Kidney epithelial cell (primary cell): ENCODE measurements at regions not wholly inside any gene's neighbourhood (a gene's known extent, or its start where the extent isn't known, plus 50 kb on each side); places are given as distances from the start of the nearest gene placed in this dataset.

Experiments
- DNase-seq: peaks from one replicate; pipeline ENCODE4 v3.0.0-alpha.2; 2010; ENCODE audit warnings: low read depth
- H3K27me3 ChIP-seq: 2 replicates; pipeline ENCODE4 v1.6.0; 2011; ENCODE audit warnings: low read length; ENCODE audit not compliant: control insufficient read depth, insufficient read depth
- H3K36me3 ChIP-seq: 2 replicates; pipeline ENCODE4 v1.5.1; 2011; ENCODE audit warnings: low read length; ENCODE audit not compliant: control insufficient read depth, insufficient read depth
- H3K4me3 ChIP-seq: 2 replicates; pipeline ENCODE4 v1.5.1; 2011; ENCODE audit warnings: low read depth, mild to moderate bottlenecking, control low read depth, low read length
- CTCF ChIP-seq: IDR thresholded peaks from 2 replicates; pipeline ENCODE4 v1.5.1; 2011; ENCODE audit warnings: mild to moderate bottlenecking, moderate library complexity, low read length, control low read depth, inconsistent platforms; ENCODE audit not compliant: insufficient read depth, poor library complexity, severe bottlenecking

GRCh38 chr4:14375816-14376215 lies 626.5 kb upstream of the CPEB2 start:
- no peak for TF ChIP-seq CTCF
- Histone ChIP-seq H3K36me3 (no peaks in the 10 kb centered on the region), H3K4me3 (no peak overlapping the region), H3K27me3 (no peaks in the 10 kb centered on the region)
- no peak for DNase-seq

GRCh38 chr4:14379183-14379582 lies 623.1 kb upstream of the CPEB2 start:
- no peak for TF ChIP-seq CTCF
- Histone ChIP-seq H3K27me3 (no peaks in the 10 kb centered on the region), H3K36me3 (no peaks in the 10 kb centered on the region), H3K4me3 (no peak overlapping the region)
- DNase-seq = no peak

GRCh38 chr4:14383652-14384051 lies 618.6 kb upstream of the CPEB2 start:
- DNase-seq = no peak
- Histone ChIP-seq H3K36me3 (no peaks in the 10 kb centered on the region), H3K4me3 (no peak overlapping the region), H3K27me3 (no peaks in the 10 kb centered on the region)
- TF ChIP-seq CTCF = no peak

- no peak for DNase-seq
- no peak for TF ChIP-seq CTCF
These were observed 617.5 kb upstream of the CPEB2 start for GRCh38 chr4:14384824-14385223.

GRCh38 chr4:14386196-14386595 lies 616.1 kb upstream of the CPEB2 start:
- Histone ChIP-seq H3K36me3 (no peaks in the 10 kb centered on the region), H3K27me3 (no peaks in the 10 kb centered on the region), H3K4me3 (no peak overlapping the region)
- DNase-seq = no peak
- TF ChIP-seq CTCF = no peak

More at GRCh38 chr4:14384824-14385223, 617.5 kb upstream of the CPEB2 start:
- Histone ChIP-seq H3K27me3 (no peaks in the 10 kb centered on the region), H3K36me3 (no peaks in the 10 kb centered on the region), H3K4me3 (no peak overlapping the region)

- no peak overlapping the region for H3K4me3 ChIP-seq
These were observed 614.6 kb upstream of the CPEB2 start for GRCh38 chr4:14387647-14388046.

More at GRCh38 chr4:14387647-14388046, 614.6 kb upstream of the CPEB2 start:
- Histone ChIP-seq H3K27me3 (no peaks in the 10 kb centered on the region), H3K36me3 (no peaks in the 10 kb centered on the region)
- no peak for TF ChIP-seq CTCF
- DNase-seq = no peak
